ENCODE measurements at regions not wholly inside any gene's neighbourhood (a gene's known extent, or its start where the extent isn't known, plus 50 kb on each side); places are given as distances from the start of the nearest gene placed in this dataset.

- TF ChIP-seq POLR2A (IDR thresholded peaks at IDR 0.05) (no peak), CTCF (IDR thresholded peaks at IDR 0.05) (no peak)
- H3K27me3 ChIP-seq, result no peaks in the 10 kb centered on the region
- no peaks in the 10 kb centered on the region for H3K4me1 ChIP-seq
- no peak overlapping the region for H3K4me3 ChIP-seq
- WGBS, 2 donors, result 61 to 78% methylated on average over 5 of the region's 5 CpGs
- no peaks in the 10 kb centered on the region for H3K9me3 ChIP-seq
- ATAC-seq (no peak), DNase-seq (no peak)
- no peak overlapping the region for H3K27ac ChIP-seq
- intact Hi-C loops (cut with DNase I), result no loop called here
- no peaks in the 10 kb centered on the region for H3K36me3 ChIP-seq (replicated peaks in 1 of 2; ENCODE audit: insufficient read depth in 1 of 2, low read depth in 2 of 2)
Measured at GRCh38 chr15:72865486-72865885, 81.9 kb upstream of the ADPGK start.

- H3K9me3 ChIP-seq, result no peaks in the 10 kb centered on the region
- no peak overlapping the region for H3K27ac ChIP-seq
- intact Hi-C loops (cut with DNase I), result no loop called here
- H3K27me3 ChIP-seq, result no peaks in the 10 kb centered on the region
- 88 to 90% methylated on average over 4 of the region's 4 CpGs for WGBS, 2 donors
- no peaks in the 10 kb centered on the region for H3K4me1 ChIP-seq
- no peak for DNase-seq
- TF ChIP-seq CTCF (IDR thresholded peaks at IDR 0.05) (no peak), POLR2A (IDR thresholded peaks at IDR 0.05) (no peak)
- no peak for ATAC-seq
- no peaks in the 10 kb centered on the region for H3K36me3 ChIP-seq (replicated peaks in 1 of 2; ENCODE audit: insufficient read depth in 1 of 2, low read depth in 2 of 2)
- H3K4me3 ChIP-seq, result no peak overlapping the region
Measured at GRCh38 chr15:72864681-72865080, 81.1 kb upstream of the ADPGK start.

GRCh38 chr15:72861354-72861910 lies 77.9 kb upstream of the ADPGK start:
- H3K4me3 ChIP-seq, result no peak overlapping the region
- H3K27me3 ChIP-seq, result no peaks in the 10 kb centered on the region
- DNase-seq (no peak), ATAC-seq (no peak)
- no peak overlapping the region for H3K27ac ChIP-seq
- 91 to 100% methylated on average over 2 of the region's 2 CpGs for WGBS, 2 donors
- intact Hi-C loops (cut with DNase I), result no loop called here
- no peak for TF ChIP-seq POLR2A (IDR thresholded peaks at IDR 0.05)
- TF ChIP-seq CTCF (IDR thresholded peaks at IDR 0.05), result no peak
- no peaks in the 10 kb centered on the region for H3K9me3 ChIP-seq
- H3K36me3 ChIP-seq (replicated peaks in 1 of 2; ENCODE audit: insufficient read depth in 1 of 2, low read depth in 2 of 2), result no peaks in the 10 kb centered on the region
- H3K4me1 ChIP-seq, result no peaks in the 10 kb centered on the region

GRCh38 chr15:72859757-72860145 lies 76.2 kb upstream of the ADPGK start:
- H3K4me3 ChIP-seq, result no peak overlapping the region
- H3K4me1 ChIP-seq, result no peaks in the 10 kb centered on the region
- intact Hi-C loops (cut with DNase I), result no loop called here
- no peak overlapping the region for H3K27ac ChIP-seq
- H3K9me3 ChIP-seq, result no peaks in the 10 kb centered on the region
- H3K36me3 ChIP-seq (replicated peaks in 1 of 2; ENCODE audit: insufficient read depth in 1 of 2, low read depth in 2 of 2), result no peaks in the 10 kb centered on the region
- no peak for DNase-seq
- TF ChIP-seq CTCF (IDR thresholded peaks at IDR 0.05) (no peak), POLR2A (IDR thresholded peaks at IDR 0.05) (no peak)
- no peaks in the 10 kb centered on the region for H3K27me3 ChIP-seq
- ATAC-seq, result no peak
- WGBS, 2 donors, result 75 to 85% methylated on average over 9 of the region's 9 CpGs

GRCh38 chr15:72859017-72859756 lies 75.6 kb upstream of the ADPGK start:
- H3K36me3 ChIP-seq (replicated peaks in 1 of 2; ENCODE audit: insufficient read depth in 1 of 2, low read depth in 2 of 2), result no peaks in the 10 kb centered on the region
- no peak for DNase-seq
- no peak overlapping the region for H3K4me3 ChIP-seq
- ATAC-seq, result no peak
- 70 to 80% methylated on average over 9 to 10 of the region's 10 CpGs for WGBS, 2 donors
- no peak overlapping the region for H3K27ac ChIP-seq
- intact Hi-C loops (cut with DNase I), result no loop called here
- TF ChIP-seq POLR2A (IDR thresholded peaks at IDR 0.05) (no peak), CTCF (IDR thresholded peaks at IDR 0.05) (no peak)
- H3K9me3 ChIP-seq, result no peaks in the 10 kb centered on the region
- no peaks in the 10 kb centered on the region for H3K27me3 ChIP-seq
- no peaks in the 10 kb centered on the region for H3K4me1 ChIP-seq

All from body of pancreas (tissue), 4 donors.